ENCODE measurements at regions not wholly inside any gene's neighbourhood (a gene's known extent, or its start where the extent isn't known, plus 50 kb on each side); places are given as distances from the start of the nearest gene placed in this dataset.

GRCh38 chr4:36556984-36557383 is 275.6 kb downstream of the DTHD1 start:
- TF ChIP-seq CTCF (IDR thresholded peaks at IDR 0.05) = no peak
- TF ChIP-seq POLR2A (IDR thresholded peaks at IDR 0.05) = no peak
